Caco-2 (cell line): ENCODE measurements at regions not wholly inside any gene's neighbourhood (a gene's known extent, or its start where the extent isn't known, plus 50 kb on each side); places are given as distances from the start of the nearest gene placed in this dataset.

Source experiments
- BruUV-seq: library from RNA; stranded (reverse); fragments of 400-500 nt; replicated peaks from 2 replicates; lab custom pipeline; 2021; lab: Mats Ljungman, UMichigan
- CTCF ChIA-PET: fragments of 300-600 bp; sonication (Branson Sonifier 250); formaldehyde crosslinking; loops from one replicate; lab custom pipeline; 2022; ENCODE audit warnings: antibody characterized with exemption; lab: Charles Lee
- POLR2A ChIA-PET: fragments of 300-600 bp; sonication (Branson Sonifier 250); formaldehyde crosslinking; loops from one replicate; lab custom pipeline; 2022; ENCODE audit warnings: antibody characterized with exemption; lab: Charles Lee
- DNase-seq, 2 experiments: peaks; one replicate each; pipeline versions ENCODE4 v3.0.0 to v3.0.0-alpha.2; 2020 to 2022
- H3K27me3 ChIP-seq: replicated peaks from 2 replicates; pipeline ENCODE4 v1.6.0; 2011; ENCODE audit warnings: low read length; ENCODE audit not compliant: control insufficient read depth, insufficient read depth
- H3K36me3 ChIP-seq: 2 replicates; pipeline ENCODE4 v1.5.1; 2011; ENCODE audit warnings: low read length; ENCODE audit not compliant: control insufficient read depth, insufficient read depth
- H3K4me1 ChIP-seq: fragments of 250-450 bp; sonication (Bioruptor Pico); 2 replicates; pipeline ENCODE4 v1.5.1; 2020; ENCODE audit warnings: mild to moderate bottlenecking
- H3K4me3 ChIP-seq: 2 replicates; pipeline ENCODE4 v1.5.1; 2011; ENCODE audit warnings: low read depth, mild to moderate bottlenecking, control low read depth, low read length
- H3K9me3 ChIP-seq: fragments of 250-450 bp; sonication (Bioruptor Pico); 2 replicates; pipeline ENCODE4 v1.5.1; 2020; ENCODE audit warnings: mild to moderate bottlenecking, moderate library complexity
- H3K27ac Mint-ChIP-seq: one replicate; pipeline ENCODE4 v1.8.0; 2022; ENCODE audit warnings: mixed read lengths; ENCODE audit not compliant: unreplicated experiment
- H3K27me3 Mint-ChIP-seq: one replicate; pipeline ENCODE4 v1.8.0; 2022; ENCODE audit warnings: mixed read lengths; ENCODE audit not compliant: insufficient read depth, unreplicated experiment
- H3K36me3 Mint-ChIP-seq: one replicate; pipeline ENCODE4 v1.8.0; 2022; ENCODE audit warnings: mild to moderate bottlenecking, mixed read lengths; ENCODE audit not compliant: insufficient read depth, unreplicated experiment
- H3K4me1 Mint-ChIP-seq: one replicate; pipeline ENCODE4 v1.8.0; 2022; ENCODE audit warnings: low read depth, mixed read lengths; ENCODE audit not compliant: unreplicated experiment
- H3K4me3 Mint-ChIP-seq: one replicate; pipeline ENCODE4 v1.8.0; 2022; ENCODE audit warnings: mild to moderate bottlenecking, moderate library complexity, mixed read lengths; ENCODE audit not compliant: unreplicated experiment
- H3K9me3 Mint-ChIP-seq: one replicate; pipeline ENCODE4 v1.8.0; 2022; ENCODE audit warnings: mixed read lengths; ENCODE audit not compliant: unreplicated experiment
- CTCF ChIP-seq, 2 experiments: fragments of 200-600 bp in 1 of 2; IDR thresholded peaks; 1 replicate in 1 of 2; 2 replicates in 1 of 2; pipeline versions ENCODE4 v1.5.1 to v1.8.0; 2011 to 2022; ENCODE audit warnings: antibody characterized with exemption in 1 of 2, control low read depth in 1 of 2, inconsistent platforms in 1 of 2, low read depth in 1 of 2, low read length in 1 of 2, mild to moderate bottlenecking in 1 of 2, moderate library complexity in 1 of 2; ENCODE audit not compliant: insufficient read depth in 1 of 2, severe bottlenecking in 1 of 2, unreplicated experiment in 1 of 2
- intact Hi-C: fragments of 100-400 bp; cut with micrococcal nuclease; formaldehyde crosslinking; loops from one replicate; pipeline ENCODE4 v1.10.0; 2022; ENCODE audit not compliant: unreplicated experiment

GRCh38 chr11:80944758-80945157 is 1503.9 kb upstream of the TENM4 start:
- H3K36me3 ChIP-seq, result no peaks in the 10 kb centered on the region
- no peak for TF ChIP-seq CTCF (IDR thresholded peaks at IDR 0.05; ENCODE audit: insufficient read depth in 1 of 2, low read depth in 1 of 2, low read length in 1 of 2, severe bottlenecking in 1 of 2, unreplicated experiment in 1 of 2)

DNA sequence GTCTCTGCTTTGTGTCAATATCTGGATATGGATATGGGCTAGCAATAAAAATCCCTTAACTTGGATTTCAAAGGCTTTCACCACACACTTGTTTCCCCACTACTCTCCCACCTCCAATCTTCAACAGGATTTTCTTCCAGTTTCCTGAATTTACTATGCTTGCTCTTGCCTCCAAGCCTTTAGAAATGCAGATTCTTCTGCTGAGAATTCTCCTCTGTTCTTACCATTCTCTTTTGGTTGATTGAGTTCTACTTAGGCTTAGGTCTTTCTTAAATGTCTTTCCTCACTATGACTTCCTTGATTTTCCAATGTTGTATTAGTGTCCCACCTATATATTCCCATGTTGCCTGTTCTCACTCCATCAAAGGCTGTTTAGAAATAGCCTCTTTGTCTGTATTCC is 1502.4 kb upstream of the TENM4 start:
- H3K4me1 ChIP-seq, result no peaks in the 10 kb centered on the region
- CTCF ChIA-PET, result no interaction called here
- Mint-ChIP-seq H3K27me3 (peaks cover 2% of the 10 kb centered on the region), H3K9me3 (no peaks in the 10 kb centered on the region), H3K4me3 (no peak overlapping the region), H3K4me1 (no peaks in the 10 kb centered on the region), H3K36me3 (no peaks in the 10 kb centered on the region), H3K27ac (no peak overlapping the region)
- no peaks in the 10 kb centered on the region for H3K9me3 ChIP-seq
- no peaks in the 10 kb centered on the region for H3K36me3 ChIP-seq
- no peak overlapping the region for H3K4me3 ChIP-seq
- POLR2A ChIA-PET, result no interaction called here
- no peak for DNase-seq
- H3K27me3 ChIP-seq, result no peaks in the 10 kb centered on the region
- intact Hi-C loops, result no loop called here
- TF ChIP-seq CTCF (IDR thresholded peaks at IDR 0.05; ENCODE audit: insufficient read depth in 1 of 2, low read depth in 1 of 2, low read length in 1 of 2, severe bottlenecking in 1 of 2, unreplicated experiment in 1 of 2), result no peak
- BruUV-seq, result no TSS peak

More at GRCh38 chr11:80944758-80945157, 1503.9 kb upstream of the TENM4 start:
- POLR2A ChIA-PET, result no interaction called here
- CTCF ChIA-PET, result no interaction called here
- intact Hi-C loops, result no loop called here
- H3K9me3 Mint-ChIP-seq, result no peaks in the 10 kb centered on the region
- Histone ChIP-seq H3K27me3 (no peaks in the 10 kb centered on the region), H3K4me1 (no peaks in the 10 kb centered on the region), H3K4me3 (no peak overlapping the region), H3K9me3 (no peaks in the 10 kb centered on the region)
- H3K36me3 Mint-ChIP-seq, result no peaks in the 10 kb centered on the region
- H3K27me3 Mint-ChIP-seq, result peaks cover 2% of the 10 kb centered on the region
- BruUV-seq, result no TSS peak
- H3K27ac Mint-ChIP-seq, result no peak overlapping the region
- no peak overlapping the region for H3K4me3 Mint-ChIP-seq
- no peaks in the 10 kb centered on the region for H3K4me1 Mint-ChIP-seq
- no peak for DNase-seq

GRCh38 chr11:80937842-80938241 is 1497.0 kb upstream of the TENM4 start:
- H3K27ac Mint-ChIP-seq, result no peak overlapping the region
- intact Hi-C loops, result no loop called here
- H3K4me3 ChIP-seq, result no peak overlapping the region
- H3K9me3 Mint-ChIP-seq, result no peaks in the 10 kb centered on the region
- no peaks in the 10 kb centered on the region for H3K36me3 Mint-ChIP-seq
- POLR2A ChIA-PET, result no interaction called here
- no peaks in the 10 kb centered on the region for H3K4me1 Mint-ChIP-seq
- no peak overlapping the region for H3K4me3 Mint-ChIP-seq
- BruUV-seq, result no TSS peak
- no peaks in the 10 kb centered on the region for H3K36me3 ChIP-seq
- DNase-seq, result no peak
- no peak for TF ChIP-seq CTCF (IDR thresholded peaks at IDR 0.05; ENCODE audit: insufficient read depth in 1 of 2, low read depth in 1 of 2, low read length in 1 of 2, severe bottlenecking in 1 of 2, unreplicated experiment in 1 of 2)
- no peaks in the 10 kb centered on the region for H3K9me3 ChIP-seq
- no peaks in the 10 kb centered on the region for H3K4me1 ChIP-seq
- CTCF ChIA-PET, result no interaction called here
- H3K27me3 Mint-ChIP-seq, result peaks cover 6% of the 10 kb centered on the region
- H3K27me3 ChIP-seq, result no peaks in the 10 kb centered on the region
